Suprapubic skin (tissue), 4 donors: ENCODE measurements at regions not wholly inside any gene's neighbourhood (a gene's known extent, or its start where the extent isn't known, plus 50 kb on each side); places are given as distances from the start of the nearest gene placed in this dataset.

ENCODE experiments used
- DNase-seq, 2 donors: peaks; one replicate each; pipeline ENCODE4 v3.0.0-alpha.2; 2019; ENCODE audit warnings: low spot score in 2 of 2
- H3K27ac ChIP-seq: fragments of 200-600 bp; sonication (generic); one replicate; pipeline ENCODE4 v1.5.1; 2019
- H3K27me3 ChIP-seq: fragments of 200-600 bp; sonication (generic); one replicate; pipeline ENCODE4 v1.5.1; 2019
- H3K36me3 ChIP-seq: fragments of 200-600 bp; sonication (generic); one replicate; pipeline ENCODE4 v1.5.1; 2019
- H3K4me1 ChIP-seq: fragments of 200-600 bp; sonication (generic); one replicate; pipeline ENCODE4 v1.5.1; 2019
- H3K4me3 ChIP-seq: fragments of 200-600 bp; sonication (generic); one replicate; pipeline ENCODE4 v1.5.1; 2019; ENCODE audit warnings: mild to moderate bottlenecking
- H3K9me3 ChIP-seq: fragments of 200-600 bp; sonication (generic); one replicate; pipeline ENCODE4 v1.5.1; 2019
- CTCF ChIP-seq, 2 donors: fragments of 200-600 bp in 1 of 2; fragments of 450-650 bp in 1 of 2; sonication (generic) in 1 of 2; IDR thresholded peaks; one replicate each; pipeline ENCODE4 v1.5.1; 2016 to 2019; ENCODE audit warnings: antibody characterized with exemption in 2 of 2, mild to moderate bottlenecking in 1 of 2, moderate library complexity in 1 of 2
- EP300 ChIP-seq: sonication (generic); formaldehyde crosslinking; IDR thresholded peaks from one replicate; pipeline ENCODE4 v1.6.1; 2017; ENCODE audit warnings: antibody characterized with exemption
- POLR2A ChIP-seq, 2 donors: fragments of 450-650 bp; IDR thresholded peaks; one replicate each; pipeline ENCODE4 v1.6.1; 2017; ENCODE audit warnings: antibody characterized with exemption in 2 of 2, mild to moderate bottlenecking in 2 of 2, moderate library complexity in 2 of 2
- POLR2AphosphoS5 ChIP-seq, 3 donors: sonication (generic); formaldehyde crosslinking; IDR thresholded peaks; one replicate each; pipeline ENCODE4 v1.6.1; 2017; ENCODE audit warnings: antibody characterized with exemption in 3 of 3
- WGBS: methylation state at CpG from one replicate; pipeline ENCODE4 v1.1.5; 2018; 5-methylcytosine and 5-hydroxymethylcytosine counted together

GRCh38 chr1:79575424-79575823 is 568.9 kb upstream of the ADGRL4 start:
- Histone ChIP-seq H3K9me3 (no peaks in the 10 kb centered on the region), H3K4me1 (no peaks in the 10 kb centered on the region), H3K4me3 (no peak overlapping the region), H3K27ac (no peak overlapping the region), H3K27me3 (no peaks in the 10 kb centered on the region), H3K36me3 (no peaks in the 10 kb centered on the region)
- no peak for DNase-seq
- no peak for TF ChIP-seq POLR2AphosphoS5 (IDR thresholded peaks at IDR 0.05)
- TF ChIP-seq CTCF (IDR thresholded peaks at IDR 0.05), result no peak
- no peak for TF ChIP-seq POLR2A (IDR thresholded peaks at IDR 0.05)
- no peak for TF ChIP-seq EP300
- WGBS, result 56% methylated on average over 3 of the region's 3 CpGs

GRCh38 chr1:79568411-79568810 is 561.9 kb upstream of the ADGRL4 start:
- H3K27ac ChIP-seq, result no peak overlapping the region
- WGBS, result 56% methylated on average over 1 of the region's 1 CpG
- no peaks in the 10 kb centered on the region for H3K36me3 ChIP-seq
- no peaks in the 10 kb centered on the region for H3K4me1 ChIP-seq
- H3K9me3 ChIP-seq, result no peaks in the 10 kb centered on the region
- H3K4me3 ChIP-seq, result no peak overlapping the region
- TF ChIP-seq POLR2A (IDR thresholded peaks at IDR 0.05) (no peak), POLR2AphosphoS5 (IDR thresholded peaks at IDR 0.05) (no peak), CTCF (IDR thresholded peaks at IDR 0.05) (no peak), EP300 (no peak)
- no peaks in the 10 kb centered on the region for H3K27me3 ChIP-seq
- DNase-seq, result no peak

GRCh38 chr1:79561521-79561978 is 555.0 kb upstream of the ADGRL4 start:
- Histone ChIP-seq H3K9me3 (peaks cover 4% of the 10 kb centered on the region), H3K27me3 (no peaks in the 10 kb centered on the region), H3K4me1 (no peaks in the 10 kb centered on the region), H3K27ac (no peak overlapping the region), H3K36me3 (no peaks in the 10 kb centered on the region), H3K4me3 (no peak overlapping the region)
- WGBS, result no CpG with 5 or more reads among the region's 17 CpGs
- no peak for TF ChIP-seq EP300
- no peak for TF ChIP-seq POLR2AphosphoS5 (IDR thresholded peaks at IDR 0.05)
- no peak for TF ChIP-seq POLR2A (IDR thresholded peaks at IDR 0.05)
- TF ChIP-seq CTCF (IDR thresholded peaks at IDR 0.05), result no peak
- no peak for DNase-seq

GRCh38 chr1:79556189-79556588 is 549.7 kb upstream of the ADGRL4 start:
- DNase-seq, result no peak
- Histone ChIP-seq H3K36me3 (no peaks in the 10 kb centered on the region), H3K27ac (no peak overlapping the region), H3K4me1 (no peaks in the 10 kb centered on the region), H3K4me3 (no peak overlapping the region), H3K27me3 (no peaks in the 10 kb centered on the region), H3K9me3 (no peaks in the 10 kb centered on the region)
- TF ChIP-seq EP300, result no peak
- no peak for TF ChIP-seq POLR2A (IDR thresholded peaks at IDR 0.05)
- no peak for TF ChIP-seq CTCF (IDR thresholded peaks at IDR 0.05)
- no peak for TF ChIP-seq POLR2AphosphoS5 (IDR thresholded peaks at IDR 0.05)

GRCh38 chr1:79554688-79555087 is 548.2 kb upstream of the ADGRL4 start:
- H3K27ac ChIP-seq, result no peak overlapping the region
- no peaks in the 10 kb centered on the region for H3K27me3 ChIP-seq
- H3K4me1 ChIP-seq, result no peaks in the 10 kb centered on the region
- no peaks in the 10 kb centered on the region for H3K9me3 ChIP-seq
- no peak overlapping the region for H3K4me3 ChIP-seq
- no peaks in the 10 kb centered on the region for H3K36me3 ChIP-seq
- TF ChIP-seq POLR2A (IDR thresholded peaks at IDR 0.05), result no peak
- no peak for TF ChIP-seq POLR2AphosphoS5 (IDR thresholded peaks at IDR 0.05)
- TF ChIP-seq CTCF (IDR thresholded peaks at IDR 0.05), result no peak
- TF ChIP-seq EP300, result no peak
- no peak for DNase-seq
- WGBS, result 46% methylated on average over 5 of the region's 5 CpGs
